OCI-LY1 (cell line): ENCODE measurements at regions not wholly inside any gene's neighbourhood (a gene's known extent, or its start where the extent isn't known, plus 50 kb on each side); places are given as distances from the start of the nearest gene placed in this dataset.

Source experiments
- EZH2 ChIP-seq: fragments of 200-600 bp; sonication (generic), shearing (Covaris generic); IDR thresholded peaks from 2 replicates; pipeline ENCODE4 v1.8.0; 2017; ENCODE audit warnings: borderline replicate concordance, mixed run types, mild to moderate bottlenecking, antibody characterized with exemption, low read length, moderate library complexity, mixed read lengths
- TF ChIP-seq, protein P1 (sequence below): fragments of 200-600 bp; sonication (generic), shearing (Covaris generic); IDR thresholded peaks from 2 replicates; pipeline ENCODE4 v1.5.1; 2017; ENCODE audit warnings: mild to moderate bottlenecking, antibody characterized with exemption, low read length, moderate library complexity, mixed read lengths

- TF ChIP-seq, protein P1, sequence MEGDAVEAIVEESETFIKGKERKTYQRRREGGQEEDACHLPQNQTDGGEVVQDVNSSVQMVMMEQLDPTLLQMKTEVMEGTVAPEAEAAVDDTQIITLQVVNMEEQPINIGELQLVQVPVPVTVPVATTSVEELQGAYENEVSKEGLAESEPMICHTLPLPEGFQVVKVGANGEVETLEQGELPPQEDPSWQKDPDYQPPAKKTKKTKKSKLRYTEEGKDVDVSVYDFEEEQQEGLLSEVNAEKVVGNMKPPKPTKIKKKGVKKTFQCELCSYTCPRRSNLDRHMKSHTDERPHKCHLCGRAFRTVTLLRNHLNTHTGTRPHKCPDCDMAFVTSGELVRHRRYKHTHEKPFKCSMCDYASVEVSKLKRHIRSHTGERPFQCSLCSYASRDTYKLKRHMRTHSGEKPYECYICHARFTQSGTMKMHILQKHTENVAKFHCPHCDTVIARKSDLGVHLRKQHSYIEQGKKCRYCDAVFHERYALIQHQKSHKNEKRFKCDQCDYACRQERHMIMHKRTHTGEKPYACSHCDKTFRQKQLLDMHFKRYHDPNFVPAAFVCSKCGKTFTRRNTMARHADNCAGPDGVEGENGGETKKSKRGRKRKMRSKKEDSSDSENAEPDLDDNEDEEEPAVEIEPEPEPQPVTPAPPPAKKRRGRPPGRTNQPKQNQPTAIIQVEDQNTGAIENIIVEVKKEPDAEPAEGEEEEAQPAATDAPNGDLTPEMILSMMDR, result no peak
- TF ChIP-seq EZH2, result no peak
Observed at GRCh38 chr14:56952766-56953473, 142.6 kb upstream of the OTX2 start.
